ENCODE measurements at regions not wholly inside any gene's neighbourhood (a gene's known extent, or its start where the extent isn't known, plus 50 kb on each side); places are given as distances from the start of the nearest gene placed in this dataset.

GRCh38 chr4:59409647-59410046 is 1790.5 kb upstream of the ADGRL3 start:
- H3K27me3 Mint-ChIP-seq (ENCODE audit: low read depth, unreplicated experiment): no peaks in the 10 kb centered on the region
- Histone ChIP-seq H3K4me3 (ENCODE audit: insufficient read depth, low read depth, low read length) (no peak overlapping the region), H4K20me1 (ENCODE audit: insufficient read depth, low read length) (no peaks in the 10 kb centered on the region), H3K79me2 (ENCODE audit: insufficient read depth, low read length) (no peaks in the 10 kb centered on the region), H3K36me3 (ENCODE audit: insufficient read depth, low read length) (no peaks in the 10 kb centered on the region), H3K9me3 (ENCODE audit: insufficient read depth, low read depth, low read length) (no peaks in the 10 kb centered on the region), H3K4me1 (ENCODE audit: insufficient read depth, low read length) (no peaks in the 10 kb centered on the region), H3K27ac (ENCODE audit: low read depth, low read length) (no peak overlapping the region), H3K4me2 (ENCODE audit: low read length) (no peak overlapping the region), H3K9ac (ENCODE audit: low read length) (no peak overlapping the region), H2AFZ (ENCODE audit: low read depth, low read length) (no peak overlapping the region), H3K27me3 (ENCODE audit: insufficient read depth, low read length) (no peaks in the 10 kb centered on the region)
- no peak overlapping the region for H3K27ac Mint-ChIP-seq (ENCODE audit: unreplicated experiment)
- no peaks in the 10 kb centered on the region for H3K36me3 Mint-ChIP-seq (ENCODE audit: low read depth, unreplicated experiment)
- no peaks in the 10 kb centered on the region for H3K9me3 Mint-ChIP-seq (ENCODE audit: unreplicated experiment)
- FAIRE-seq: no peak
- no peak for DNase-seq (ENCODE audit: low read depth)
- H3K4me1 Mint-ChIP-seq (ENCODE audit: low read depth, unreplicated experiment): no peaks in the 10 kb centered on the region
- no peak overlapping the region for H3K4me3 Mint-ChIP-seq (ENCODE audit: unreplicated experiment)
- TF ChIP-seq CTCF (IDR thresholded peaks at IDR 0.05; ENCODE audit: insufficient read depth, low read depth, low read length) (no peak), EZH2 (IDR thresholded peaks at IDR 0.05; ENCODE audit: insufficient read depth, low read length) (no peak)

- H3K9me3 Mint-ChIP-seq (ENCODE audit: unreplicated experiment): no peaks in the 10 kb centered on the region
- no peak overlapping the region for H3K4me2 ChIP-seq (ENCODE audit: low read length)
- H3K9me3 ChIP-seq (ENCODE audit: insufficient read depth, low read depth, low read length): no peaks in the 10 kb centered on the region
- no peak overlapping the region for H3K9ac ChIP-seq (ENCODE audit: low read length)
- no peaks in the 10 kb centered on the region for H3K79me2 ChIP-seq (ENCODE audit: insufficient read depth, low read length)
- FAIRE-seq: no peak
- TF ChIP-seq EZH2 (IDR thresholded peaks at IDR 0.05; ENCODE audit: insufficient read depth, low read length) (no peak), CTCF (IDR thresholded peaks at IDR 0.05; ENCODE audit: insufficient read depth, low read depth, low read length) (no peak)
- H3K4me1 ChIP-seq (ENCODE audit: insufficient read depth, low read length): no peaks in the 10 kb centered on the region
- H3K27me3 ChIP-seq (ENCODE audit: insufficient read depth, low read length): no peaks in the 10 kb centered on the region
- H3K4me1 Mint-ChIP-seq (ENCODE audit: low read depth, unreplicated experiment): no peaks in the 10 kb centered on the region
- H4K20me1 ChIP-seq (ENCODE audit: insufficient read depth, low read length): no peaks in the 10 kb centered on the region
- no peak overlapping the region for H2AFZ ChIP-seq (ENCODE audit: low read depth, low read length)
- H3K36me3 ChIP-seq (ENCODE audit: insufficient read depth, low read length): no peaks in the 10 kb centered on the region
- H3K4me3 ChIP-seq (ENCODE audit: insufficient read depth, low read depth, low read length): no peak overlapping the region
- no peak for DNase-seq (ENCODE audit: low read depth)
- H3K27ac Mint-ChIP-seq (ENCODE audit: unreplicated experiment): no peak overlapping the region
- no peak overlapping the region for H3K4me3 Mint-ChIP-seq (ENCODE audit: unreplicated experiment)
- no peaks in the 10 kb centered on the region for H3K36me3 Mint-ChIP-seq (ENCODE audit: low read depth, unreplicated experiment)
- H3K27me3 Mint-ChIP-seq (ENCODE audit: low read depth, unreplicated experiment): no peaks in the 10 kb centered on the region
- no peak overlapping the region for H3K27ac ChIP-seq (ENCODE audit: low read depth, low read length)
Measured at GRCh38 chr4:59412739-59413138, 1787.4 kb upstream of the ADGRL3 start.

- Mint-ChIP-seq H3K4me3 (ENCODE audit: unreplicated experiment) (no peak overlapping the region), H3K9me3 (ENCODE audit: unreplicated experiment) (no peaks in the 10 kb centered on the region), H3K27me3 (ENCODE audit: low read depth, unreplicated experiment) (no peaks in the 10 kb centered on the region), H3K36me3 (ENCODE audit: low read depth, unreplicated experiment) (no peaks in the 10 kb centered on the region), H3K4me1 (ENCODE audit: low read depth, unreplicated experiment) (peaks cover 5% of the 10 kb centered on the region), H3K27ac (ENCODE audit: unreplicated experiment) (peak overlapping the region; percentile 94)
- H3K9ac ChIP-seq (ENCODE audit: low read length): no peak overlapping the region
- H3K4me1 ChIP-seq (ENCODE audit: insufficient read depth, low read length): no peaks in the 10 kb centered on the region
- H4K20me1 ChIP-seq (ENCODE audit: insufficient read depth, low read length): no peaks in the 10 kb centered on the region
- no peak overlapping the region for H3K27ac ChIP-seq (ENCODE audit: low read depth, low read length)
- no peak for FAIRE-seq
- no peak overlapping the region for H3K4me3 ChIP-seq (ENCODE audit: insufficient read depth, low read depth, low read length)
- H3K4me2 ChIP-seq (ENCODE audit: low read length): no peak overlapping the region
- no peaks in the 10 kb centered on the region for H3K36me3 ChIP-seq (ENCODE audit: insufficient read depth, low read length)
- no peak overlapping the region for H2AFZ ChIP-seq (ENCODE audit: low read depth, low read length)
- H3K9me3 ChIP-seq (ENCODE audit: insufficient read depth, low read depth, low read length): no peaks in the 10 kb centered on the region
- no peak for DNase-seq (ENCODE audit: low read depth)
- TF ChIP-seq CTCF (IDR thresholded peaks at IDR 0.05; ENCODE audit: insufficient read depth, low read depth, low read length): no peak
- no peak for TF ChIP-seq EZH2 (IDR thresholded peaks at IDR 0.05; ENCODE audit: insufficient read depth, low read length)
- no peaks in the 10 kb centered on the region for H3K27me3 ChIP-seq (ENCODE audit: insufficient read depth, low read length)
- H3K79me2 ChIP-seq (ENCODE audit: insufficient read depth, low read length): no peaks in the 10 kb centered on the region
Measured at GRCh38 chr4:59455751-59456150, 1744.4 kb upstream of the ADGRL3 start.

Measured in astrocyte (in vitro differentiated cells and primary cell).